GM19467 (cell line): ENCODE measurements at regions not wholly inside any gene's neighbourhood (a gene's known extent, or its start where the extent isn't known, plus 50 kb on each side); places are given as distances from the start of the nearest gene placed in this dataset.

Experiments
- ATAC-seq: cut with Tn5 transposase; IDR thresholded peaks from one replicate; pipeline ENCODE4 v1.9.1; 2021; ENCODE audit warnings: mild to moderate bottlenecking, moderate library complexity; ENCODE audit not compliant: unreplicated experiment

- no peak for ATAC-seq
These were observed 49.9 kb upstream of the ATP2B2 start for GRCh38 chr3:10555263-10555662.

GRCh38 chr3:10556312-10556711, 50.9 kb upstream of the ATP2B2 start:
- ATAC-seq: no peak

GRCh38 chr3:10557250-10557649, 51.9 kb upstream of the ATP2B2 start:
- no peak for ATAC-seq

DNA sequence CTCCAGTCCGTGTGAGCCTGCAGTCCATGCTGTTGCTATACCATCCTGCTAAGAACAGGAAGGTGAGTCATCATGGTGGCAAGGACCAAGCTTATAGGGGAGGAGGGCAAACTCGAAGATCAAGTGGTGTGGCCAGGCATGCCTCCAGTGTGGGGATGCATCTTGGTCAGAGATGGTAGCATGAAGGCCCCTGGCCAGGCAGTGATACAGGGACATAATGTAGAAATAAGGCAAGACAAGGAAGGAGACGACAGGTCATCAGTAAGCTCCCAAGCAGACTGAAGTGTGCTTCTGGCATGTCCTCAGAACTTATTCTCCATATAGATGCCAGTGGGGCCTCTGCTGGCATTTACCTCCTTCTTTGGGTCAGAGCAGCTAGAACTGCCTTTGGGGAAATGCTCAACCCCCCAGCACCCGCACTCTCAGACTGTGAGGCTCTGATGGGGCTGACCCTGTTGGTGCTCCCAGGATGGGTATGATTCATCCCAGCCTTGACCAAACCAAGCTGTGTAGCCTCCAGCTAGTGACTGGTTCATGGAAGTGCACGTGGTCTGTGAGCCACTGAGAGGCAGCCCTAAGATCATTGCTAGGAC, 52.5 kb upstream of the ATP2B2 start:
- no peak for ATAC-seq

GRCh38 chr3:10558736-10559135, 53.4 kb upstream of the ATP2B2 start:
- no peak for ATAC-seq

- no peak for ATAC-seq
These were observed 54.9 kb upstream of the ATP2B2 start for GRCh38 chr3:10560060-10560861.

GRCh38 chr3:10561162-10561945, 56.0 kb upstream of the ATP2B2 start:
- ATAC-seq: no peak

GRCh38 chr3:10561946-10562560, 56.7 kb upstream of the ATP2B2 start:
- no peak for ATAC-seq

- ATAC-seq: no peak
These were observed 58.0 kb upstream of the ATP2B2 start for GRCh38 chr3:10563396-10563795.

DNA sequence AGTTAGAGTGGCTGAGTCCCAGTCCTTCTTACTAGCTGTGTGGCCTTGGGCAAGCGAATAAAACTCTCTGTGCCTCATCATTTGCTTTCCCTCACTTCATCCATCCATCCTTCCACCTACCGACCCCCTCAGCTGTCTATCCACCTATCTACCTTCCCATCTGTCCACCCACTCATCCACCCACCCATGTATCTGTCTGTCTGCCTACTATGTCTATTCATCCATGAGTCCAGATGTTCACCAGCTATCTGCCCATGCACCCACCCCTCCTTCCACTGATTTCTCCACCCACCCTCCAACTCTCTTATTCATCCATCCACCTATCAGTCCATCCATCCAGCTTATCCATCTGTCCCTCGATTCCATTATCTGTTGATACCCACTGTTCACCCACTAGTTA, 60.4 kb upstream of the ATP2B2 start:
- no peak for ATAC-seq

DNA sequence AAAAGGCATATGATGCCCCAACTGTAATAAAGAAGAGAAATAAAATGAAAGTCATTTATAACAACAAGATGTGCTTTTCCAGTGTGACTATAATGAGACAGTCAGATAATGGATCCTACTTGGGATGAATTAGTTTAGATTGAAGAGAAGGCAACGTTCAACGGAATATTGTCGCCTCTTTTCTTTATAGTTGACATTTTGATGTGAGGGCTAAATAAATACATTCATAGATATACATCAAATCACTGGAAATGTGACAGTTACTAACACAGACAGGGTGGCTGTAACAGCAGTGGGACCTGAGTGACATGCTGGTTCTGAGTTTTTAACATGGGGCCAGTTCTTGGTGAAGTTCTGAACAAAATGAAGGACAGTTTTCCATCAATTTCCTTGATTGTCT, 61.1 kb upstream of the ATP2B2 start:
- no peak for ATAC-seq

DNA sequence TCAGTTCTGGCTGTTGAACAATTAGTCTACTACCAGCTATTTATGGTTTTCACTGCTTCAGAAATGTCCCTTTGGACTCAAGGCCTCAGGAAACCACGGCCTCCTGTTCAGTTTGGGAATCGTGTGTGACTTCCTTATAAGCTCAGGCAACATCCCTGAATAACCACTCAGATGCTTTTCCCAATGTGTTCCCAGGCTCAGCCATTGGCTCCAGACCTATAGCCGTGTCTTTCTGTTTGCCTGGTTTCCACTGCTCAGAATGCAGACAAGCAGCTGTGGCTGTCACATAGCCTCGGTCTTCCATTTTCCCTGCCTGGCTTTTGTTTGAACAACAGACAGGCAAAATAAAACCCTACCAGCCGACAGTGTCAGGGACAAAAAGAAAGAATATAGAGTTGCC, 63.2 kb upstream of the ATP2B2 start:
- ATAC-seq: no peak

DNA sequence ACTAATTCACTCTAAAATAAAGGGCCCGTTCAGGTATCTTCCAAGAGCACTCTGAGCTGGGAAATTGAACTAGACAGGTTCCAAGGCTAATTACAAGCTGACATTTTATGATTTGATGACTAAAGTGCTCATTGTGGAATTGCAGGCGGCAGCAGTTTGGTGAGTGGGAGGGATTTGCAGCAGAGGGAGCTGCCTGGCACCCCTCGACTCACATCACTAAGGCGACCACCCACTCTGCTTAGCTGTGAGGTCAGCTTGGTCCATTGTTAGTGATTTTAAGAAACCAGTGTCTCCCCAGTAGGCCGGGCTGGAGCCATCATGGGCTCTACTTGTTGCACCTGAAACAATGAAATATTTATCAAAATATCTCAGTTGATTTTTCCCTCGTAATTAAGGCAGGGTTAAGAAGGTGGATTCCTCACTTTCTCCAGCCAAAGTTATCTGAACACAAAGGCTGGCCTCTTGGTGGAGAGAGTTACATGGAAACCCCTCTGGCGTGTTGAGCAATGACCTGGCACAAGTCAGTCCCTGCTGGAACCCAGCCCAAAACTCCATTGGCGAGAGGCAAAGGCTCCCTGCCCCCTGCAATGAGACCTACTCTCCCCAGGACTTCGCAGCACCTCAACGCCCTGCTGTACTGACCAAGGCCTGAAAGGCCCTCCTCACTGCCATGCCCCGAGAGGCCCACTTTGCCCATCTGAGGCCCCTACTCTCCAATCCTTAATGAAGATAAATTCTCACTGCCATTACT, 65.0 kb upstream of the ATP2B2 start:
- ATAC-seq: no peak

DNA sequence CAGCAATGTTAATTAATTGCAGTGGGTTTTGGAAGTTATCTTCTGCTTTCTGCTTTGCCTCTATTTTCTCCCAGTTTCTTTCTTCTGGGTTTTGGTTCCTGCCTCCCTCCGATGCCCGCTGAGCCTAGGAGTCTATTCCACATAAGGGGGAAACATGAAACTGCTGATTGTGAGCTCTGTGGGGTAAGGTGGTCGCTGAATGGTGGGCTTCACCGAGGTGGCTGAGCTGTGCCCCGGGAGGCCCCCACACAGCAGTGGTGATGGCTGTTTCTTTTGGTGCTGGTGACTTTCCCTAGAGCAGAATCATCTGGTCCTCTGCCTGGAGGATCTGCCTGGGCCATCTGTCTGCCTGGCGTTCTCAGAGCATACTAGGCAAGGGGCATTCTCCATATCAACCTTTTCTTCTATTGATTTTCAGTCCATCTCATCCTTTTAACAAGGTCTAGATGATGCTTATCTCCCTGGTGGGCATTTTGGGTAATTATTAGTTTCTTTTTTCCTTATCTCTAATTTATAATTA, 68.8 kb upstream of the ATP2B2 start:
- ATAC-seq: no peak

- no peak for ATAC-seq
These were observed 70.3 kb upstream of the ATP2B2 start for GRCh38 chr3:10575601-10576160.

- no peak for ATAC-seq
These were observed 72.1 kb upstream of the ATP2B2 start for GRCh38 chr3:10577486-10577885.

GRCh38 chr3:10580426-10580825, 75.0 kb upstream of the ATP2B2 start:
- ATAC-seq: no peak

DNA sequence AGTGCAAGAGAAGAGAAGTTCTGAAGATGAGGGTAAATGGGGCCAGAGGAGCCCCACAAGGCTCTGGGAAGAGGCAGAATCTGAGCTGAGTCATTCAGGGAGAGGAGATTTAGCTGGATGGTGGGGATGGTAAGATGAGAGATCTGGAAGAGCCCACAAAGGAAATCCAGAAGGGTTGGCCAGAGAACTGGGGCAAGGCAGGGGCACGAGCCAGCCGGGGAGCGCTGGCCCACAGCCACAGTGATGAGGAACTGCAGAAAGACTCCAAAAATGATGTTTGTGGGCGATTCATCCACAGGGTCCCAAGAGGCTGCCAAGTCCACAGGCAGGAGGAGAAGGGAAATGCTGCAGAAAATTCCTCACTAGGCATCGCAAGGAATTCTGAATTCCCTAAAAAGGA, 75.9 kb upstream of the ATP2B2 start:
- ATAC-seq: no peak

DNA sequence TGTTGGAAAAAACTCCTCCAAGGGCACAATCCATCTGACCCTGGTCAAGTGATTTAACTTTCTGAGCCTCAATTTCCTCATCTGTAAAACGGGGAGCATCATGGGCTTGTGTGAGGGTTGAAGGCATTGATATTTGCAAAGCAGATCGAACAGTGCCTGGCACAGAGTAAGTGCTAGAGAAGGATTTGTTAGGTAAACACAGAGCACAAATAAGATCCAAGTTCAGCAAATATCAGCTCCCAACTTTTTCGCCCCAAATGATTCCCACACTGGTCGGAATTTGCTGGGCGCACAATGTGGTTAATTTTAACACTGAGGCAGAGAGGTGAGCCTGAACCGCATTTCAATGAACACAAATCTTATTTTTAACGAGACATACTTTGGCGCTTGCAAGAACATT, 76.3 kb upstream of the ATP2B2 start:
- no peak for ATAC-seq

- no peak for ATAC-seq
These were observed 77.3 kb upstream of the ATP2B2 start for GRCh38 chr3:10582733-10583132.
